ENCODE measurements at regions not wholly inside any gene's neighbourhood (a gene's known extent, or its start where the extent isn't known, plus 50 kb on each side); places are given as distances from the start of the nearest gene placed in this dataset.

GRCh38 chr5:53313145-53313544 lies 167.3 kb upstream of the FST start:
- DNase-seq (ENCODE audit: insufficient read length, low spot score) (no peak), FAIRE-seq (no peak)
- TF ChIP-seq PAX5 (IDR thresholded peaks at IDR 0.05; ENCODE audit: insufficient read depth, low read length, severe bottlenecking) (no peak), TAF1 (IDR thresholded peaks at IDR 0.05; ENCODE audit: low read depth, low read length) (no peak), POLR2A (IDR thresholded peaks at IDR 0.05; ENCODE audit: low read depth, low read length) (no peak), SPI1 (IDR thresholded peaks at IDR 0.05; ENCODE audit: low read depth, low read length) (no peak), POLR2AphosphoS5 (IDR thresholded peaks at IDR 0.05; ENCODE audit: low read depth, low read length) (no peak), POU2F2 (IDR thresholded peaks at IDR 0.05; ENCODE audit: low read depth, low read length) (no peak)

GRCh38 chr5:53318303-53318702 lies 162.1 kb upstream of the FST start:
- FAIRE-seq, result no peak
- no peak for DNase-seq (ENCODE audit: insufficient read length, low spot score)
- no peak for TF ChIP-seq TAF1 (IDR thresholded peaks at IDR 0.05; ENCODE audit: low read depth, low read length)
- no peak for TF ChIP-seq SPI1 (IDR thresholded peaks at IDR 0.05; ENCODE audit: low read depth, low read length)
- TF ChIP-seq POLR2A (IDR thresholded peaks at IDR 0.05; ENCODE audit: low read depth, low read length), result no peak

DNA sequence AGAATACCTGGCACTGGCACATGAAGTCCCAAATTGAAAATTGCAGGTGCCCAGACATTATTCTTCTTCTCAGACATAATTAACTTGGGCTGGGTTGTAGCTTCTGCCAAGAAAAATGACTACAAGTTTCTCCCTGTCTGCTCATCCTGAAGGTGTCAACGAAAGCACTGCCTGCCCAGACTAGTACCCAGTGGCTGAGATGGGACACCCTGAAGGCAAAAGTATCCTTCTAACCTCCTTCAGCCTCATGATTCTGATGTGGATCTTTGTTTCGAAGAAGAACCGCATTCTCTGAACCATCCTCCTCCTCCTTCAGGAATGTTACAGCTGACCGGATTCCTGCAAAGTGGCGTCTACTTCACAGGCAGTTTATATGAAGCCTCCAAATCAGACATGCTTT lies 161.1 kb upstream of the FST start:
- no peak for FAIRE-seq
- no peak for DNase-seq (ENCODE audit: insufficient read length, low spot score)
- TF ChIP-seq PAX5 (IDR thresholded peaks at IDR 0.05; ENCODE audit: insufficient read depth, low read length, severe bottlenecking), result no peak
- TF ChIP-seq SPI1 (IDR thresholded peaks at IDR 0.05; ENCODE audit: low read depth, low read length), result no peak
- no peak for TF ChIP-seq POLR2A (IDR thresholded peaks at IDR 0.05; ENCODE audit: low read depth, low read length)
- no peak for TF ChIP-seq TAF1 (IDR thresholded peaks at IDR 0.05; ENCODE audit: low read depth, low read length)
- no peak for TF ChIP-seq POU2F2 (IDR thresholded peaks at IDR 0.05; ENCODE audit: low read depth, low read length)

GRCh38 chr5:53321073-53321472 lies 159.4 kb upstream of the FST start:
- FAIRE-seq, result no peak
- no peak for DNase-seq (ENCODE audit: insufficient read length, low spot score)
- TF ChIP-seq POU2F2 (IDR thresholded peaks at IDR 0.05; ENCODE audit: low read depth, low read length), result no peak
- TF ChIP-seq PAX5 (IDR thresholded peaks at IDR 0.05; ENCODE audit: insufficient read depth, low read length, severe bottlenecking), result no peak
- TF ChIP-seq TAF1 (IDR thresholded peaks at IDR 0.05; ENCODE audit: low read depth, low read length), result no peak
- no peak for TF ChIP-seq POLR2A (IDR thresholded peaks at IDR 0.05; ENCODE audit: low read depth, low read length)
- no peak for TF ChIP-seq POLR2AphosphoS5 (IDR thresholded peaks at IDR 0.05; ENCODE audit: low read depth, low read length)
- TF ChIP-seq SPI1 (IDR thresholded peaks at IDR 0.05; ENCODE audit: low read depth, low read length), result no peak

- DNase-seq (ENCODE audit: insufficient read length, low spot score) (no peak), FAIRE-seq (no peak)
- TF ChIP-seq POU2F2 (IDR thresholded peaks at IDR 0.05; ENCODE audit: low read depth, low read length), result no peak
- TF ChIP-seq TAF1 (IDR thresholded peaks at IDR 0.05; ENCODE audit: low read depth, low read length), result no peak
- TF ChIP-seq SPI1 (IDR thresholded peaks at IDR 0.05; ENCODE audit: low read depth, low read length), result no peak
- no peak for TF ChIP-seq POLR2AphosphoS5 (IDR thresholded peaks at IDR 0.05; ENCODE audit: low read depth, low read length)
- TF ChIP-seq PAX5 (IDR thresholded peaks at IDR 0.05; ENCODE audit: insufficient read depth, low read length, severe bottlenecking), result no peak
- no peak for TF ChIP-seq POLR2A (IDR thresholded peaks at IDR 0.05; ENCODE audit: low read depth, low read length)
Measured at GRCh38 chr5:53321721-53322120, 158.7 kb upstream of the FST start.

DNA sequence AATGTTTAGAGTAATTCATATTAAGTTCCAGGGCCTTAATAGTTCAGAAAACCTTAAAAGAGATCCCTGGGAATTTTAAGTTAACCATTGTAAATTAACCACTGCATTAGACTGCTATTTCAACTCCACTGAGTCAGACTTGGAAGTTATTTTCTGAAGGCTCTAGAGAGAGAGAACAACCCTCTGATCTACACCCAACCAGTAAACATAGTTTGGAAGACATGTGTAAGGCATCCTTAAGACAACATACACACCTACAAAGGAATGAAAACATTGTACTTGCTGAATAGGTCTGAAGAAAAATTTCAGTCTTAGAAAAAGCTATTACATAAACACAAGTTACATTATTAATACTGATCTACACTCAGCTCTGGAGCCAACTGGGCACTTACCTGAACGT lies 158.2 kb upstream of the FST start:
- FAIRE-seq (no peak), DNase-seq (ENCODE audit: insufficient read length, low spot score) (no peak)
- TF ChIP-seq SPI1 (IDR thresholded peaks at IDR 0.05; ENCODE audit: low read depth, low read length) (no peak), POLR2A (IDR thresholded peaks at IDR 0.05; ENCODE audit: low read depth, low read length) (no peak), POLR2AphosphoS5 (IDR thresholded peaks at IDR 0.05; ENCODE audit: low read depth, low read length) (no peak), POU2F2 (IDR thresholded peaks at IDR 0.05; ENCODE audit: low read depth, low read length) (no peak), TAF1 (IDR thresholded peaks at IDR 0.05; ENCODE audit: low read depth, low read length) (no peak), PAX5 (IDR thresholded peaks at IDR 0.05; ENCODE audit: insufficient read depth, low read length, severe bottlenecking) (no peak)

DNA sequence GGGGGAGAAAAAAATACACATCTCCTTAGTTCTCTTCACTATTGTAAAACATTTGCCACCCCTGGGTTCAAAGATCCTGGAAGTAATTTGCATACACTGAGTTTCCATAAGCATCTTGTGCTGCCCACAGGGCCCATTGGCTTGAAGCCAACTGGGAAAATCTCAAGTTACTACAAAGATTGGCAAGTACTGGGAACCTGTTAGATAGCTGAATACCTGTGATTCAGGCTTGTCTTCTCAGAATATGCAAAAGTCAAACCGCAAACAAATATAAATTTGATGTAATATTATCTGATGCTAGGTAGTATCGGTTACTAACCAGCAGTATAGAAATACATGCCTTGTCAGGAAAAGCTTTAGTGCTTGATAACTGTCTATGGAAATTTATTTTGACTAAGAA lies 156.9 kb upstream of the FST start:
- TF ChIP-seq POLR2AphosphoS5 (IDR thresholded peaks at IDR 0.05; ENCODE audit: low read depth, low read length), result no peak
- TF ChIP-seq PAX5 (IDR thresholded peaks at IDR 0.05; ENCODE audit: insufficient read depth, low read length, severe bottlenecking), result no peak
- no peak for TF ChIP-seq TAF1 (IDR thresholded peaks at IDR 0.05; ENCODE audit: low read depth, low read length)
- no peak for TF ChIP-seq POU2F2 (IDR thresholded peaks at IDR 0.05; ENCODE audit: low read depth, low read length)
- no peak for TF ChIP-seq SPI1 (IDR thresholded peaks at IDR 0.05; ENCODE audit: low read depth, low read length)
- TF ChIP-seq POLR2A (IDR thresholded peaks at IDR 0.05; ENCODE audit: low read depth, low read length), result no peak
- FAIRE-seq, result no peak
- DNase-seq (ENCODE audit: insufficient read length, low spot score), result no peak

DNA sequence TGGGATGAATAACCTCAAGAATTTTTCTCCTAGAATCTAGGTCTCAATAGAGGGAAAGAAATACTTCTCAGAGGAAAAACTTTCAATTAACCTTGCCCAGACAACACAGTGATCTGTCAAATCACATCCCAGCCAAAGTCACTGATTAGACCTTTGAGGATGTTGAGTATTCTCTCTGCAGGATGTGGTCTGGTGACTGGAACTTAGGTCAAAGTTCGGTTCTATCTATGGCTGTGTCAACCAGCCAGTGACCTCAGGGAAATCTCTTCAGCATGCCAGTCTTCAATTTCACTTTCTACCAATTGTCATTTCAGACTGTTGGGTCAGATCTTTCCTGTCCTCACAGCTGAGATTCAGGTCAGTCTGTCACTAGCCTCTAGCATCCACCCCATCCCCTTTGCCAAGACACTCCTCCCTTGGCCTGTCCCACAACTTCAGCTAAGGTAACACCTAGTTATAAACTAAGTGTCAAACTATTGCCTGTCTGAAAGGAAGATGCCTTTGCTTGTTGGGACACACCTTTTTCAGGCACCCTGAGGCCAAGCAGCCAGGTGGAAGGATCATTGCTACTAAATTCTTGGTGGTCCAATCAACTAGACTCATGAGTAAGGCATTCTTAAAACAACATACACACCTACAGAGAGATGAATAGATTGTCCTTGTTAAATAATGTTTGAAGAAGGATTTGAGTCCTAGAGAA lies 156.3 kb upstream of the FST start:
- TF ChIP-seq SPI1 (IDR thresholded peaks at IDR 0.05; ENCODE audit: low read depth, low read length) (no peak), POLR2AphosphoS5 (IDR thresholded peaks at IDR 0.05; ENCODE audit: low read depth, low read length) (no peak), TAF1 (IDR thresholded peaks at IDR 0.05; ENCODE audit: low read depth, low read length) (no peak), PAX5 (IDR thresholded peaks at IDR 0.05; ENCODE audit: insufficient read depth, low read length, severe bottlenecking) (no peak), POLR2A (IDR thresholded peaks at IDR 0.05; ENCODE audit: low read depth, low read length) (no peak), POU2F2 (IDR thresholded peaks at IDR 0.05; ENCODE audit: low read depth, low read length) (no peak)
- FAIRE-seq (no peak), DNase-seq (ENCODE audit: insufficient read length, low spot score) (no peak)

DNA sequence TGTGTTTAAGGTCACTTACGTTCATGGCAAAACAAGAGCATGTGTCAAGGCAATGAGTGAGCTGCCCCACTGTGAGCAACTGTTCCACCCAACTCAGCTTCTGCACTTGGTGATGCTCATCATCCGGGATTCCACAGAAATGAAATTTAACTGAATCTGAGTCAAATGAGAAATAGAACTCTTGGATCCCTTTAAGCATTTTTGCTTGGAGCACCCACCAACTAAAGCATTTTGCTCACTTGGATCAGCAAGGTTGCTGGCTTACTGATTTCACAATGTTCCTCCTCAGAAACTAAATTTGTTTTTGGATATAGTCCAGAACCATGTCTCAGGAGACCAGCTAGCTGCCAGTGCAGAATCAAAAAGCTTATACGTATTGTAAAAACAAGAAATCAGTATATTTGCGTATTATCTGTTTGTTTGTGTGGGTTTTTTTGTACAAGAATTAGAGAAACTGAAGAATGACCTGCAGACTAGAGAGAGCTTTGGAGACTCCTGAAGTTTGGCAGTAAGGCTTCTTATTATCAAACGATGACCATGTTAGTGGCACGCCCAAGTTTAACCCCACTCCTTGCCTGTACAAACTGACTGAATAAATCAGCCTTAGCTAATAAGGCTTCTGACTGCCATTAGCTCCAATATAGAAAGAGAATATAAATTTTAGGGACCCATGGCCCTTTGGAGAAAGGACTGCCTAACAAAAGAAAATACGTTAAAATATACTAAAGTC lies 153.8 kb upstream of the FST start:
- DNase-seq (ENCODE audit: insufficient read length, low spot score), result no peak
- no peak for FAIRE-seq

More for the DNA sequence above, 153.8 kb upstream of the FST start:
- TF ChIP-seq PAX5 (IDR thresholded peaks at IDR 0.05; ENCODE audit: insufficient read depth, low read length, severe bottlenecking) (no peak), POU2F2 (IDR thresholded peaks at IDR 0.05; ENCODE audit: low read depth, low read length) (no peak), POLR2A (IDR thresholded peaks at IDR 0.05; ENCODE audit: low read depth, low read length) (no peak), TAF1 (IDR thresholded peaks at IDR 0.05; ENCODE audit: low read depth, low read length) (no peak), SPI1 (IDR thresholded peaks at IDR 0.05; ENCODE audit: low read depth, low read length) (no peak), POLR2AphosphoS5 (IDR thresholded peaks at IDR 0.05; ENCODE audit: low read depth, low read length) (no peak)

Measured in GM12891 (cell line).